ENCODE measurements at regions not wholly inside any gene's neighbourhood (a gene's known extent, or its start where the extent isn't known, plus 50 kb on each side); places are given as distances from the start of the nearest gene placed in this dataset.

- no peak for TF ChIP-seq CTCF (IDR thresholded peaks at IDR 0.05; ENCODE audit: extremely low read depth, missing control alignments)
- no peak for DNase-seq (ENCODE audit: low spot score)
Observed at GRCh38 chr2:35803126-35803525, 552.5 kb upstream of the CRIM1 start.

DNA sequence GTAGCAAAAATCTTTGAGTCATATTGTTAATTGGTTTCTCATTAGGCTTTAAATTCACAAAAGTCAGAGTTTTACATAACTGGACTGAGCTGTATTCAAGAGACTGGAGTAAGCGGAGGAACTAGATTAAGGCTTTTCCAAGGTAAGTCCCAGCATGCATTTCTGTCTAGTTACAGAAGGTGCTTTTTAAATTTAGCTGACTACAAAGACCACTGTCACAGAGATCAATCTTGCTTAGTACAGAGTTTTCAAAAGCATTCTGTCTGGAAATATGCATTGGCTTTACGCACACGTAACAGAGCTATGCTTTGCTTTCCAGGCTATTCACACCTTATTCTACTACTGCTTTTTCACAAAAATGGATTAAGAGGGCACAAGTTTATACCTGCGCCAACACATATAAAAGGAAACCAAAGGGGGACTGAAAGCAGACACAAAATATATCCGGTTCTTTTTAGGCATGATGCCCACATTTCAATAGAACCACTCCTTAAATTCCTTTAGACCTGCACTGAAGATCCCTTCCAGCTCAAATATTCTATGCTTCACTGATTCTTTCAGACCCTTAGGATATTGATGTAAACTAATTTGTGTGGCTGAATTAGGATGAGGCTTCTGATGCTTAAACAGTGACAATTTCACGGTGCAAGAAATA lies 560.7 kb upstream of the CRIM1 start:
- DNase-seq (ENCODE audit: low spot score): no peak
- no peak for TF ChIP-seq CTCF (IDR thresholded peaks at IDR 0.05; ENCODE audit: extremely low read depth, missing control alignments)

GRCh38 chr2:35790292-35790691 lies 565.3 kb upstream of the CRIM1 start:
- DNase-seq (ENCODE audit: low spot score): no peak
- no peak for TF ChIP-seq CTCF (IDR thresholded peaks at IDR 0.05; ENCODE audit: extremely low read depth, missing control alignments)

DNA sequence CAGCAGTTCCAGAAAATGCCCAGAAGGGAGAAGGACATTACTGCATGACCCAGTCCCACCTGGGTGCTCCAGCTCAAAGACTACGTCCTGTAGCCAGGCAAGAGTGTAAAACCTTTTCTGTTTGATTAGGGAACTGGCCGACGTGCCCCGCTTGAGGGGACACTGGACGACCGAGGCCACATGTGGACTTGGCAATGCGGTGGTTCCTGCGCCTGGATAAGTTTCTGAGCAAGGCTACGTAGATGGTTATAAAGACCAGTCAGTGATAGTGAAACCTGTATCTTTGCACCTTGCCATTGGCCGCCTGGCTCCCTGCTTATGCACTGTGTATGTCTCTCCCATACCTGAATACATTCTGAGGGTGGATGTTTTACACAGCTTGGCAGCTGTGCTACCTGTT lies 567.0 kb upstream of the CRIM1 start:
- DNase-seq (ENCODE audit: low spot score): no peak
- TF ChIP-seq CTCF (IDR thresholded peaks at IDR 0.05; ENCODE audit: extremely low read depth, missing control alignments): no peak

DNA sequence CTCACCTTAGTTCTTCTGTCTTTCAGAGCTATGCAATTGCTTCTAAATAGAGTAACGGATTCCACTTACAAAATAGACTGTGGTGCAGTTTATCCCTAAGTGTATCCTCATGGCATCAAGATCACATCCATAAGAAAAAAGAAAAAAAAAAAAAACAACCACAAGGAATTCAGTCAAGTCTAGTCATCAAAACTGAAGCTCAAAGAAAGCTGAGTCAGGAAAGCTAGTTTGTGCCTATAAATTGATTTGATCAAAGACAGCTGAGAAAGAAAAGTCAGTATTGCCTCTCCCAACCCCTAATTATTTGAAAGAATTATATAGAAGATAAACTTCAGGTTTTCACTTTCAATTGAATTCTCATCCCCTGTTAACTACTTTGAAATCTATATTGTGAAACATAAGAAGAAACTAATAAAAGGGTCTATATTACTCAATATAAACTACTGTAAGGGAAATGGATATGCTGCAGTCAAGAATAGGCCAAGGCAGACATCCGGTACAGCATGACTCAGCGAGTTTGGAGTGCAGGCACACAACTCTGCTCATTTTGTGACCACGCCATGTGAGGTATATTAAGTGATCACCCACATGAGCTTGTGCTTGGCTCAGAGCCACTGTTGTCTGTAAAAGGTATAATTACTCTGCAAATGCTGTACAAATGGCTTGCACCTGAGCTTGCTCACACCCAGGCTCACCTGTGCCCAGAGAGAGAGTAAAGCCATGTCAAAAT lies 568.1 kb upstream of the CRIM1 start:
- TF ChIP-seq CTCF (IDR thresholded peaks at IDR 0.05; ENCODE audit: extremely low read depth, missing control alignments): no peak
- no peak for DNase-seq (ENCODE audit: low spot score)

DNA sequence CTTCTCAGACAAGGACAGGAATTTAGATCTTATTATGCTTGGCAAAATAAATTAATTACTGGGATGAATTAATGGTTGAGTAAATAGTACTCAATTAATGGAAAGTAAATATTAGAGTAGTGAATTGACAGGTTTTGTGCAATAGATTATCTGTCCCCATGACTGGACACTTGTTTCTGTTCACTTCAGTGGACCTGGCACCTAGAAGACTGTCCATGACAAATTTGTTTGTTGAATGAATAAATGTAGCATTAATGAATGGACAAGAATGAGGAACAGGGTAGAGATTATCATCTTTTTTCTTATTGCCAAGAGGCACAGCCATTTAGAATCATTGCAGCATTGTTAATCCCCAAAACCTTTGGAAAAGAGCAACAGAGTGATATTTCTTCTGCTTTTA lies 570.0 kb upstream of the CRIM1 start:
- no peak for TF ChIP-seq CTCF (IDR thresholded peaks at IDR 0.05; ENCODE audit: extremely low read depth, missing control alignments)
- no peak for DNase-seq (ENCODE audit: low spot score)

- TF ChIP-seq CTCF (IDR thresholded peaks at IDR 0.05; ENCODE audit: extremely low read depth, missing control alignments): no peak
- DNase-seq (ENCODE audit: low spot score): no peak
Observed at GRCh38 chr2:35784777-35785176, 570.8 kb upstream of the CRIM1 start.
